Right renal pelvis (tissue), 4 donors: ENCODE measurements at regions not wholly inside any gene's neighbourhood (a gene's known extent, or its start where the extent isn't known, plus 50 kb on each side); places are given as distances from the start of the nearest gene placed in this dataset.
"Not testable (repeated sequence)": the region's sequence is repeated elsewhere in the genome, so short reads cannot be mapped to it uniquely, and the experiment has no call there.

ENCODE experiments used
- DNase-seq, 4 donors: peaks; one replicate each; pipeline ENCODE4 v3.0.0-alpha.2; 2013; ENCODE audit warnings: low read depth in 4 of 4, low spot score in 3 of 4, missing footprints in 1 of 4

DNA sequence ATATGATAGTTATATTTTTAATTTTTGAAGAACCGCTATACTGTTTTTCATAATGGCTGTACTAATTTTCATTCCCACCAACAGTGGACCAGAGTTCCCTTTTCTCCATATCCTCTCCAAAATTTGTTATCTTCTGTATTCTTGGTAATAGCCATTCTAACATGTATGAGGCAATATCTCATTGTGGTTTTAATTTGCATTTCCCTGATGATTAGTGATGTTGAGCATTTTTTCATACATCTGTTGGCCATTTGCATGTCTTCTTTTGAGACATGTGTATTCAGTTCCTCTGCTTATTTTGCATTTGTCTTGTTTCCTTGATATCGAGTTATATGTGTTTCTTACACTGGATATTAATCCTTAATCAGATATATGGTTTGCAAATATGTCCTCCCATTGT lies 770.8 kb upstream of the MBL2 start:
- no peak for DNase-seq

DNA sequence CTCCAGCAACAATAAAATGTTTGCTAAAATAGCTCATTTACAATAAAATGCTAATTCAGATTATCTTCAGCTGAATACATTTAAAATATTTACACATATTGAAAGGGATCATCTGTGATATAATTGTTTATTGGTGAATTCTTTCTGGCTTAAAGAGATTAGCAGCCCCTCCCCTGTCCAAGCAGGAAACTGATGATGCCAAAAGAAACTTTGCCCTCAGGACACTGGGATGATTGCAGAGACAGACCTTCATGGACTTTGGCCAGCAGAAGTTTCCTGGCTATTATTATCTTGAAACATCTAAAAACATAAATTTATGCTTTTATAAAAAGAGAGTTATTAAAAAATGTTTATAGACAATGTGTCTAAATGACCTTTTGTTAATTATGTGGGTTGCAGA lies 764.9 kb upstream of the MBL2 start:
- no peak for DNase-seq

DNA sequence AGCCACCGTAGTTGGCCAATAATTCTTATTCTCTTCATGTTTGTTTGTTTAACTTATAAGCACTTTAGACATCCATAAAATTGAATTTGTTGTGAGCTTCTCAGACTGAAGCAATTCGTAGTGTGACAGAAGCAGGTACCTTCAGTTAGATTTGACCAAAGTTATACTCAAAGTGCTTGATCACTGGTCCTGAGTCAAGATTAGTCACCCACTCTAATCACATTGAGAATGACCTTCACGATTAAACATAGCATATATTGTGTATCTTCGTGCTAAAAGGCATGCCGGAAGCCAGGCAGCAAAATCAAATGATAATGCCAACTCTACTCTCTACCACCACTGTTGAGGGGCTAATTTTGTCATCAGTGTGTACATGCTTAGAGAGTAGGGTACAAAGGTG lies 763.7 kb upstream of the MBL2 start:
- no peak for DNase-seq

DNA sequence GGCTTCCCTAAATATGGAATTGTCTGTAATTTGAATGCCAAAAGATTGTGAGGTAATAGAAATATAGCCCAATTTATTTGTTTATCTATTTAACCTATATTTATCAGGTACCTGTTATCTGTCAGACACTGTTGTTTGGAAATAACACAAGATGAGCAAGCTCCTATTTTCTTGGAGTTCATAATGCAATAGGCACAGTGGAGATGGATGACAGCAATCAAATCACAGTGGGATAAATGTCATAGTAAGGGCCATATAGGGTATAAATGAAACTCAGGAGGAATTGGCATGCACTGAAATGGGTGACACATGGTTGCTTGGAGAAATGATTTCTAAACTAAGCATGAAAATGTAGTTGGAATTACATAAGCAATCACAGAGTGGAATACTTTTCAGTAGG lies 761.8 kb upstream of the MBL2 start:
- no peak for DNase-seq

DNA sequence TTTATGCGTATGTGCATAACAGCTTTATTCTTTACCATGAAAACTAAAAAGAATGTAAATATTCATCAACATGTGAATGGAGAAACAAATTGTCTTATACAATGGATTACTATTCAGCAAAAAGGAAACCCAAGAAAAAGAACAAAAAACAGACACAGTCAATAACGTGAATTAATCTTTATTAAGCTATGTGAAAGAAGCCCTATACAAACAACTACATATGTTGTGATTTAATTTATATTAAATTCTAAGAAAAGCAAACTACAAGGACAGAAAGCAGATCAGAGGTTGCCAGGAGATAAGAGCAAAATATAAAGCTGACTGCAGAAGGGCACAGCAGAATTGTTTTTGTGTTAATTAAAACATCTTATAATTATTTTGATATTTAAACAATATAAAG lies 756.4 kb upstream of the MBL2 start:
- no peak for DNase-seq

DNA sequence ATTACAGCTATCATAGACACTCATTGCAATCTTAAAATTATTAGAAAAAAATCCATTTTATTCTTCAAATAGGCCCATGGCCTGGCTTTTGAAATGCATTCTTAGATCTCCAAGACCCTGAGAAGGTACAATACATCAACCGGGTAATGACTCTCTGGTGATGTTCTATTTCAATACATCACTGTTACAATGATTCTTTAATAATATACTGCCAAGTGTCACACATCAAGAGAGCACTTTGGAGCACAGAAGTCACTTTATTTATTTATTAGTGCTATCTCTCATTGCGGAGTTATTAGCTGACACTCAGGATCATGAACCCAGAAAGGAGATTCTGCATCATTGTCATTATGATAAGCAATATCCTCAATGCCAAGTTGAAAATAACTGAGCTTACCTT lies 748.5 kb upstream of the MBL2 start:
- DNase-seq, result no peak

- no peak for DNase-seq
Observed at GRCh38 chr10:53508197-53508596, 735.6 kb upstream of the MBL2 start.

DNA sequence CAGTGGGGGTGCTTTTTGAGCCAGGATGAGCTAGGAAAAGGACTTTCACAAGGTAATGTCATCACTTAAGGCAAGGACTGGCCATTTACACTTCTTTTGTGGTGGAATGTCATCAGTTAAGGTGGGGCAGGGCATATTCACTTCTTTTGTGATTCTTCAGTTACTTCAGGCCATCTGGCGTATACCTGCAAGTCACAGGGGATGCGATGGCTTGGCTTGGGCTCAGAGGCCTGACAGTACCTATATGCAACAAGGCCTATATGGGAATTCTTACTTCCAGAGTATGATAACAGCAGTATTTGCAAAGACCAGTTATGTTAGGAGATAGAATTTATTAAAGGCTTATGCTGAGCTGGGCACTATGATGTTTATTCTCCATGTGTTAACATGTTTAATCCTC lies 731.9 kb upstream of the MBL2 start:
- not testable (repeated sequence) for DNase-seq

DNA sequence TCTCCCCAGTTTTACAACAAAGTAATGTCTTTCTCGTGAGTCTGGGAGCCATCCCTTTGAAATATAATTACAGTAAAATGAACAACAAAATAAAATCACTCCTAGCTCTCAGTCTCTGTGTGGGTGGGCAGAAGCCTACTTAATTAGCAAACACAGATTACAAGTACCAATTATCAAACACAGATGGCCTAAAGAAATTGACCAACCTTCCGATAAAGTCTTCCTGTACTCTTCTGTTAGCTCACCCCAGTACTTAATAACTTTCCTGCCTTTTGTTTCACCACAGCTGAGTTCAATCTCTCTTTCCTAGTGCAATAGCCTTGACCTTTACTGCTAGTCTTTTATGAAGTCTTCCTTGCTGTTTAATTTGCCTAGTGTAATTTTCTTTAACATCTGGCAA lies 719.2 kb upstream of the MBL2 start:
- no peak for DNase-seq

DNA sequence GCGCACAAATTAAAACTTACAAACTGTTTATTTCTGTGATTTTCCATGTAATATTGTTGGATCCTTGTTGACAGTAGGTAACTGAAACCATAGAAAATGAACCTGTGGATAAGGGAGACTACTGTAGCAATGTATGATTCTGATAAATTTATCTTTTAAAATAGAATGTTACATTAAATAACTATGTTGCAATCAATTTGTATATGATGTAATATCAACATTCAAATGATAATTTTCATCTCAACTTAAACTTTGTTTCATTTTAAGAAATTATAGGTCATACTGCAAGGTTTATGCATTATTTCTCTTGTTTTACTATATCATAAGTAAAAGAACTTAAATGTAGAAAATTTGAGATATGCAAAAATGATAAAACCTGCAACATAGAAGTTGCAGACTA lies 718.0 kb upstream of the MBL2 start:
- no peak for DNase-seq

DNA sequence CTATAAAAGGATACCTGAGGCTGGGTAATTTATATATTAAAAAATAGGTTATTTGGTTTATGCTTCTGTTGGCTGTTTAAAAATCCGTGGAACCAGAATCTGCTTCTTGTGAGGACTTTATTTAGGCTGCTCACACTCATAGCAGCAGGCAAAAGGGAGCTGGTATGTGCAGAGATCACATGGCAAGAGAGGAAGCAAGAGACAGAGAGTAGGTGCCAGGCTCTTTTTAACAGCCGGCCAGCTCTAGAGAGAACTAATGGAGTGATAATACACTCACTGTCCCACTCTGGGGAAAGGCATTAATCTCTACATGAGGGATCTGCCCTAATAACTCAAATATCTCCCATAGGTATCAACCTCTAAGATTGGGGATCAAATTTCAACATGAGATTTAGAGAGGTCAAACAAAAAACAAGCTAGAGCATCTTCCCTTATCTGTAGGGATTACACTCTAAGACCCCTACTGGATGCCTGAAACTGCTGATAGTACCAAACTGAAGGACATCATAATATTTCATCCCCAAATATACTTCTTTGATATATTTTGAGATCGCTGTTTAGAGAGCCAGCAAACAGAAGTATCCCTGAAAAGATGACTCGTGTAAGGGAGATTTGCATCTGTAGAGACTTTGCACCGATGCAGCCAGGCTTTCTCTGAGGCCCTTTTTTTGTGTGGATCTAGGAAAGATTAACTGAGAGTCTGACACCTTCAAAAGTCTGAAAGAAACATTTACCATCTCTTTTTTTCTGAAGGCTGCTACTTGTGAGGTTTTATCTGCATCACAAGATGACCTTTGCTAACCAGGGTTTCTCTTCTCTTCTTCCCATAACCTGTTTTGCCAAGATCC lies 717.0 kb upstream of the MBL2 start:
- no peak for DNase-seq

GRCh38 chr10:53487019-53487983 lies 714.7 kb upstream of the MBL2 start:
- no peak for DNase-seq

- not testable (repeated sequence) for DNase-seq
Observed at GRCh38 chr10:53485422-53485821, 712.8 kb upstream of the MBL2 start.

DNA sequence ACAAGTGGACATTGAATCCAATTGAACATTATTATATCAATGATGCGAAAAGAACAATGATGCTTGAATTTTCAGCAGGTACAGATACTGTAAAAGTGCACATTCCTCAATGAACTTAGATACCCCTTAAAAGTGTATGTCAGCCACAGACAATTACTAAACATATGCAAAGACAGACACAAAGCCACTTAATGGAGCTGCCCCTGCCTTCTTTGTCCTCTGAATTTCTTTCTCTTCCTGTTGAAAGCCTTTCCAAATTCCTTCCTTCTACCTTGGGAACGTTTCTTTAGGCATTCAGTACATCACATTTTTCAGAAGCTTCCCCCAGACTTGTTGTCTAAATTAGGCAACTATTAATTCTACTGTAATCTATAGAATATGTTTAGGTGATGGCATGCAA lies 706.8 kb upstream of the MBL2 start:
- no peak for DNase-seq

DNA sequence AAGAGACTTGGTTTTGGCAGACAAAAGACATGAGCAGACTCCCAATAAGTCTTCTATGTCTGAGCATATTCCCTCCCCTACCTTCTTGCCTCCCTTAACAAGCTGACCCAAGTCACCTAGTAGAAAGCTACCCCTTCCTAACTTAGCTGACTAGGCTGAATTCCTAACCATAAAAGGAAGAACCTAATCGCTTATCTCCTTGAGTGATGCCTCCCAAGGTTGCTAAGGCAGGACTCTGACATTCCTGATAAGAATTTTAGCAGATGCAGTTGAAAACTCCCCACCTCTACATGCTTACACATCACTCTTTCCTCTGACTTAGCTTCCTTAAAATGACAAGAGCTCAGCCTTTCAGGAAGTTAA lies 704.7 kb upstream of the MBL2 start:
- DNase-seq, result no peak

DNA sequence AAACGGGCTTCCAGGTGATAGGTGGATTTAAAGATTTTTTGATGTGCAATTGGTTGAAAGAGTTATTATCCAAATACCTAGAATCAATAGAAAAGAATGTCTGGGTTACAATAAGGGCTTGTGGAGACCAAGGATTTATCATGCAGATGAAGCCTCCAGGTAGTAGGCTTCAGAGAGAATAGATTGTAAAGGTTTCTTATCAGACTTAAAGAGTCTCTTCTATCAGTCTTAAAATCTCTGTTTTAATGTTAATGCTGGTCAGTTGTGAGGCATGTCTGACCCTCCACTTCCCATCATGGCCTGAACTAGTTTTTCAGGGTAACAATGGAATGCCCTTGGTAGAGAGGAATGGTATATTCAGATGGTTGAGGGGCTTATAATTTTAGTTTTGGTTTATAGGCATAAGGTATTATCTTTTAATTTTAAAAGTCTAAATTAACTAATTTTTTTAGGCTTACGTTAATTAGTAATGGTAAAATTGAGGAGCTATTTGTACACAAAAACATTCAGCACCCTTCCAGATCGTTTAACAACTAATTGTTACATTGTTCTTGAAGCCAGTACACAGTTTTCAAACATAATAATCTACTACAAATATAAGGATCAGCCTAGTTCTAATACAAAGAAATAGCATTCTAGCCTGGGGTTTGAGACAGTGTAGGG lies 704.2 kb upstream of the MBL2 start:
- DNase-seq, result no peak

- DNase-seq, result no peak
Observed at GRCh38 chr10:53469383-53469782, 696.8 kb upstream of the MBL2 start.

DNA sequence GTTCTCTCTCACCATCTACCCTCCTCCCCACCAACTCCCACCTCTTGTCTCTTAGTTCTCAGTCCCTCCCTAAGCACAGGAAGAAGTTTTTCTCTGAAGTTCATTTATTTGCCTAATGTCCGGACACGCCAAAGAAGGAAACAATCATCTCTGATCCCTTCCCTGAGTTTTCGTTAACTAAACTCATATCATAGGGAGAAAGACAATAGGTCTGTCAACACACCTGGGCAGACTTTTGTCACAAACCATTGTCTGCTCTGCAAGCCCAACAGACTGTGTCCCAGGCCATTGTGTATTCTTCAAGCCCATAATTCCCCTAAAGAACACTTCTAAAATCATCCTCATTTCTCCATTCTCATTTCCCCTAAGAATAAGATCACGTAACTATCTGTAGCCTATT lies 691.0 kb upstream of the MBL2 start:
- DNase-seq, result no peak

- no peak for DNase-seq
Observed at GRCh38 chr10:53458007-53458406, 685.4 kb upstream of the MBL2 start.

DNA sequence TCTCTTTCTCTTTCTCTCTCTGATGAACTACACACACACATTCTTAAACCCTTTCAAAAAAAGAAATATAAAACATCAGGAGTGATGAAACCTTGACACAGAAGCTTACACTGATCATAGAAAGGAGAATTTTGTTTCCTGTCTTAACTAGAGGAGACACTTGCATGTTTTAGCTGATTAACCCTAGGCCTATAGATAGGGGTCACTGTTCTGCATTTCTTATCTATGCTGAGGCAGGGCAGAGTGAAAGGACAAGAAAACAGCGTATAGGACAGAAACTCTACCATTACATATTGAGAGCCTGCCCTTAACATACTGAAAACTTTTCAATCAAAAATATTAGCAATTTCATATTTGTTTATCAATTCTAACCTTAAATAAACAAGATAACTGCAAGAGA lies 680.6 kb upstream of the MBL2 start:
- DNase-seq, result no peak

DNA sequence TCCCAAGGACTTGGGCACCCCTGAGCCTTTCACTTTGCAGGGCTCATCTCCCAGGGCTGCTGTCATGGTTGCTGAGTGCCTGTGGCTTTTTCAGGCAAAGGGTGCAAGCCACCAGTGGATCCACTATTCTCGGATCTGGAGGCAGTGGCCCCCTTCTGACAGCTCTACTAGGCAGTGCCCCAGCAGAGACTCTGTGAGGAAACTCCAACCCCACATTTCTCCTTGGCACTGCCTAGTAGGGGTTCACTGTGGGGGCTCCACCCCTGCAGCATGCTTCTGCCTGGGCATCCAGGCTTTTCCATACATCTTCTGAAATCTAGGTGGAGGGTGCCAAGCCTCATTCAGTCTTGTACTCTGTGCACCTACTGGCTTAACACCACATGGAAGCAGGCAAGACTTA lies 675.0 kb upstream of the MBL2 start:
- no peak for DNase-seq
